A673 (cell line): ENCODE measurements at regions not wholly inside any gene's neighbourhood (a gene's known extent, or its start where the extent isn't known, plus 50 kb on each side); places are given as distances from the start of the nearest gene placed in this dataset.

Experiments
- BruUV-seq: library from RNA; stranded (reverse); fragments of 400-500 nt; replicated peaks from 2 replicates; lab custom pipeline; 2021; lab: Mats Ljungman, UMichigan
- CTCF ChIA-PET: fragments of 300-600 bp; sonication (Branson Sonifier 250); formaldehyde crosslinking; loops from one replicate; lab custom pipeline; 2022; ENCODE audit warnings: antibody characterized with exemption; lab: Charles Lee
- POLR2A ChIA-PET: fragments of 300-600 bp; sonication (Branson Sonifier 250); formaldehyde crosslinking; loops from one replicate; lab custom pipeline; 2022; ENCODE audit warnings: antibody characterized with exemption; ENCODE audit not compliant: low non-redundant PET; lab: Charles Lee
- DNase-seq: peaks from one replicate; pipeline ENCODE4 v3.0.0-alpha.2; 2015; ENCODE audit warnings: low spot score
- H3K27ac ChIP-seq: fragments of 200-600 bp; sonication (generic); 2 replicates; pipeline ENCODE4 v1.5.1; 2016; ENCODE audit warnings: mixed run types, low read depth, mild to moderate bottlenecking, mixed read lengths, antibody characterized with exemption, low read length; ENCODE audit not compliant: poor library complexity, severe bottlenecking
- H3K27me3 ChIP-seq: fragments of 200-600 bp; sonication (generic); replicated peaks from 2 replicates; pipeline ENCODE4 v1.6.1; 2017; ENCODE audit warnings: mixed run types, low read depth, mild to moderate bottlenecking, mixed read lengths, antibody characterized with exemption, low read length; ENCODE audit not compliant: insufficient read depth, poor library complexity
- H3K36me3 ChIP-seq: fragments of 200-600 bp; sonication (generic); 2 replicates; pipeline ENCODE4 v1.6.1; 2016; ENCODE audit warnings: mixed run types, mild to moderate bottlenecking, mixed read lengths, antibody characterized with exemption, low read length; ENCODE audit not compliant: insufficient read depth, poor library complexity, severe bottlenecking
- H3K4me1 ChIP-seq: fragments of 200-600 bp; sonication (generic); 2 replicates; pipeline ENCODE4 v1.6.1; 2017; ENCODE audit warnings: mixed run types, mild to moderate bottlenecking, mixed read lengths, antibody characterized with exemption, low read length; ENCODE audit not compliant: insufficient read depth, poor library complexity, severe bottlenecking
- H3K4me3 ChIP-seq: fragments of 200-600 bp; sonication (generic); 2 replicates; pipeline ENCODE4 v1.5.1; 2016; ENCODE audit warnings: low read depth, mixed run types, mild to moderate bottlenecking, mixed read lengths, low read length; ENCODE audit not compliant: poor library complexity, severe bottlenecking
- H3K9me3 ChIP-seq: fragments of 200-600 bp; sonication (generic); 2 replicates; pipeline ENCODE4 v1.6.1; 2016; ENCODE audit warnings: mixed run types, low read depth, mild to moderate bottlenecking, mixed read lengths, antibody characterized with exemption, low read length; ENCODE audit not compliant: poor library complexity, severe bottlenecking
- CTCF ChIP-seq: fragments of 300-800, 200-600 bp; sonication (generic); conservative IDR thresholded peaks from 2 replicates; pipeline ENCODE4 v1.5.1; 2017; ENCODE audit warnings: low read depth, mild to moderate bottlenecking, antibody characterized with exemption, low read length, moderate library complexity, mixed read lengths
- EZH2 ChIP-seq: fragments of 200-600 bp; sonication (generic); IDR thresholded peaks from 2 replicates; pipeline ENCODE4 v1.6.1; 2017; ENCODE audit warnings: borderline replicate concordance, low read depth, mild to moderate bottlenecking, mixed read lengths, antibody characterized with exemption, low read length; ENCODE audit not compliant: poor library complexity, severe bottlenecking
- intact Hi-C: fragments of 100-400 bp; cut with micrococcal nuclease; formaldehyde crosslinking; loops from one replicate; pipeline ENCODE4 v1.10.0; 2022; ENCODE audit not compliant: unreplicated experiment

GRCh38 chr17:36825113-36825512, 112.2 kb upstream of the LHX1 start:
- no peaks in the 10 kb centered on the region for H3K36me3 ChIP-seq
- H3K27ac ChIP-seq: no peak overlapping the region
- CTCF ChIA-PET: no interaction called here
- H3K4me1 ChIP-seq: no peaks in the 10 kb centered on the region
- no TSS peak for BruUV-seq
- H3K4me3 ChIP-seq: no peak overlapping the region
- TF ChIP-seq EZH2 (no peak), CTCF (no peak)
- POLR2A ChIA-PET: interaction anchor here (0.5 kb wide), 1 partner anchor 15 kb away, joined by 3 read pairs; no protein-coding TSS in a partner anchor
- DNase-seq: no peak
- intact Hi-C loops: no loop called here
- no peaks in the 10 kb centered on the region for H3K9me3 ChIP-seq
- peaks cover 3% of the 10 kb centered on the region for H3K27me3 ChIP-seq

- ChIA-PET CTCF (no interaction called here), POLR2A (interaction anchor here (0.5 kb wide), 1 partner anchor 15 kb away, joined by 3 read pairs; no protein-coding TSS in a partner anchor)
- intact Hi-C loops: no loop called here
- Histone ChIP-seq H3K9me3 (no peaks in the 10 kb centered on the region), H3K27me3 (peaks cover 3% of the 10 kb centered on the region), H3K4me1 (no peaks in the 10 kb centered on the region), H3K36me3 (no peaks in the 10 kb centered on the region), H3K4me3 (no peak overlapping the region), H3K27ac (no peak overlapping the region)
- no peak for TF ChIP-seq CTCF
- no peak for TF ChIP-seq EZH2
- no peak for DNase-seq
- no TSS peak for BruUV-seq
Observed at GRCh38 chr17:36825521-36825920, 111.8 kb upstream of the LHX1 start.

GRCh38 chr17:36825951-36826350, 111.3 kb upstream of the LHX1 start:
- H3K9me3 ChIP-seq: no peaks in the 10 kb centered on the region
- intact Hi-C loops: no loop called here
- H3K27me3 ChIP-seq: peaks cover 3% of the 10 kb centered on the region
- CTCF ChIA-PET: no interaction called here
- H3K4me3 ChIP-seq: no peak overlapping the region
- POLR2A ChIA-PET: no interaction called here
- no peak for DNase-seq
- no peak overlapping the region for H3K27ac ChIP-seq
- H3K36me3 ChIP-seq: no peaks in the 10 kb centered on the region
- H3K4me1 ChIP-seq: no peaks in the 10 kb centered on the region
- TF ChIP-seq EZH2 (no peak), CTCF (no peak)
- BruUV-seq: no TSS peak
